CD14-positive monocyte (primary cell): ENCODE measurements at regions not wholly inside any gene's neighbourhood (a gene's known extent, or its start where the extent isn't known, plus 50 kb on each side); places are given as distances from the start of the nearest gene placed in this dataset.

ENCODE experiments used
- DNase-seq, 3 donors: peaks; one replicate each; pipeline ENCODE4 v3.0.0-alpha.2; 2011 to 2022
- H2AFZ ChIP-seq: 2 replicates; pipeline ENCODE4 v1.6.0; 2012; ENCODE audit warnings: mild to moderate bottlenecking, low read depth, low read length, inconsistent platforms; ENCODE audit not compliant: insufficient read depth, poor library complexity, severe bottlenecking
- H3K27ac ChIP-seq, 2 donors: 1 replicate in 1 of 2; 2 replicates in 1 of 2; pipeline ENCODE4 v1.5.1; 2012 to 2013; ENCODE audit warnings: low read length in 2 of 2, control low read depth in 1 of 2, inconsistent platforms in 1 of 2, low read depth in 1 of 2, mild to moderate bottlenecking in 1 of 2
- H3K27me3 ChIP-seq, 2 donors: one replicate each; pipeline versions ENCODE4 v1.6.0 to v1.6.1; 2011 to 2013; ENCODE audit warnings: low read length in 2 of 2; ENCODE audit not compliant: control insufficient read depth in 2 of 2, insufficient read depth in 2 of 2
- H3K36me3 ChIP-seq, 2 donors: replicated peaks in 1 of 2; 1 replicate in 1 of 2; 2 replicates in 1 of 2; pipeline versions ENCODE4 v1.5.1 to v1.6.1; 2012 to 2013; ENCODE audit warnings: low read length in 2 of 2, control low read depth in 1 of 2, inconsistent platforms in 1 of 2, mild to moderate bottlenecking in 1 of 2; ENCODE audit not compliant: insufficient read depth in 2 of 2, control insufficient read depth in 1 of 2
- H3K4me1 ChIP-seq, 2 donors: 1 replicate in 1 of 2; 2 replicates in 1 of 2; pipeline versions ENCODE4 v1.5.1 to v1.6.1; 2012 to 2013; ENCODE audit warnings: low read length in 2 of 2, control low read depth in 1 of 2, inconsistent platforms in 1 of 2, mild to moderate bottlenecking in 1 of 2, moderate library complexity in 1 of 2; ENCODE audit not compliant: insufficient read depth in 2 of 2, control insufficient read depth in 1 of 2
- H3K4me2 ChIP-seq: replicated peaks from 2 replicates; pipeline ENCODE3; 2012; ENCODE audit warnings: low read length, moderate library complexity, mild to moderate bottlenecking; ENCODE audit not compliant: poor library complexity, severe bottlenecking; ENCODE audit errors: extremely low read depth
- H3K4me3 ChIP-seq, 3 experiments: fragments of 200-600 bp in 1 of 3; sonication (generic) in 1 of 3; replicated peaks in 1 of 3; 1 replicate in 2 of 3; 2 replicates in 1 of 3; pipeline ENCODE4 v1.5.1; 2011 to 2013; ENCODE audit warnings: low read length in 3 of 3, mild to moderate bottlenecking in 3 of 3, control low read depth in 2 of 3, low read depth in 2 of 3, inconsistent platforms in 1 of 3, moderate library complexity in 1 of 3
- H3K79me2 ChIP-seq: 2 replicates; pipeline ENCODE4 v1.6.0; 2012; ENCODE audit warnings: mild to moderate bottlenecking, control low read depth, inconsistent platforms, low read length, moderate library complexity; ENCODE audit not compliant: insufficient read depth
- H3K9ac ChIP-seq: 2 replicates; pipeline ENCODE4 v1.6.0; 2017; ENCODE audit warnings: low read length, mild to moderate bottlenecking; ENCODE audit not compliant: insufficient read depth, poor library complexity, severe bottlenecking
- H3K9me3 ChIP-seq, 2 donors: replicated peaks in 1 of 2; 1 replicate in 1 of 2; 2 replicates in 1 of 2; pipeline versions ENCODE4 v1.5.1 to v1.6.1; 2012 to 2013; ENCODE audit warnings: low read length in 2 of 2, control low read depth in 1 of 2; ENCODE audit not compliant: control insufficient read depth in 1 of 2, insufficient read depth in 1 of 2
- H4K20me1 ChIP-seq: 2 replicates; pipeline ENCODE4 v1.6.0; 2012; ENCODE audit warnings: mild to moderate bottlenecking, low read length, control low read depth, moderate library complexity; ENCODE audit not compliant: insufficient read depth
- H3K27ac Mint-ChIP-seq, 7 donors: one replicate each; pipeline ENCODE4 v1.8.0; 2020; ENCODE audit warnings: mild to moderate bottlenecking in 7 of 7, mixed read lengths in 7 of 7, moderate library complexity in 6 of 7, inconsistent platforms in 2 of 7
- H3K27me3 Mint-ChIP-seq, 3 donors: one replicate each; pipeline ENCODE4 v1.8.0; 2021 to 2022; ENCODE audit warnings: low read depth in 3 of 3, mild to moderate bottlenecking in 3 of 3, mixed read lengths in 3 of 3, moderate library complexity in 3 of 3, inconsistent platforms in 1 of 3
- H3K36me3 Mint-ChIP-seq, 2 donors: one replicate each; pipeline ENCODE4 v1.8.0; 2020; ENCODE audit warnings: mixed read lengths in 2 of 2, inconsistent platforms in 1 of 2, mild to moderate bottlenecking in 1 of 2
- H3K4me1 Mint-ChIP-seq: one replicate; pipeline ENCODE4 v1.8.0; 2020; ENCODE audit warnings: mild to moderate bottlenecking, mixed read lengths
- H3K4me3 Mint-ChIP-seq, 2 donors: one replicate each; pipeline ENCODE4 v1.8.0; 2020; ENCODE audit warnings: mild to moderate bottlenecking in 2 of 2, mixed read lengths in 2 of 2, moderate library complexity in 1 of 2
- H3K9me3 Mint-ChIP-seq, 7 donors: one replicate each; pipeline ENCODE4 v1.8.0; 2020 to 2022; ENCODE audit warnings: mixed read lengths in 7 of 7, mild to moderate bottlenecking in 6 of 7, moderate library complexity in 6 of 7, inconsistent platforms in 2 of 7
- CTCF ChIP-seq: fragments of 200-600 bp; IDR thresholded peaks from one replicate; pipeline ENCODE4 v1.8.0; 2022; ENCODE audit warnings: antibody characterized with exemption, mild to moderate bottlenecking
- WGBS: methylation state at CpG from one replicate; pipeline ENCODE4 v1.1.5; 2013; ENCODE audit warnings: missing lambda C conversion rate; ENCODE audit not compliant: insufficient coverage; 5-methylcytosine and 5-hydroxymethylcytosine counted together
- intact Hi-C, 2 donors: fragments of 100-400 bp; cut with micrococcal nuclease; formaldehyde crosslinking; loops; one replicate each; pipeline versions ENCODE4 v1.15.0 to v1.15.1; 2023

DNA sequence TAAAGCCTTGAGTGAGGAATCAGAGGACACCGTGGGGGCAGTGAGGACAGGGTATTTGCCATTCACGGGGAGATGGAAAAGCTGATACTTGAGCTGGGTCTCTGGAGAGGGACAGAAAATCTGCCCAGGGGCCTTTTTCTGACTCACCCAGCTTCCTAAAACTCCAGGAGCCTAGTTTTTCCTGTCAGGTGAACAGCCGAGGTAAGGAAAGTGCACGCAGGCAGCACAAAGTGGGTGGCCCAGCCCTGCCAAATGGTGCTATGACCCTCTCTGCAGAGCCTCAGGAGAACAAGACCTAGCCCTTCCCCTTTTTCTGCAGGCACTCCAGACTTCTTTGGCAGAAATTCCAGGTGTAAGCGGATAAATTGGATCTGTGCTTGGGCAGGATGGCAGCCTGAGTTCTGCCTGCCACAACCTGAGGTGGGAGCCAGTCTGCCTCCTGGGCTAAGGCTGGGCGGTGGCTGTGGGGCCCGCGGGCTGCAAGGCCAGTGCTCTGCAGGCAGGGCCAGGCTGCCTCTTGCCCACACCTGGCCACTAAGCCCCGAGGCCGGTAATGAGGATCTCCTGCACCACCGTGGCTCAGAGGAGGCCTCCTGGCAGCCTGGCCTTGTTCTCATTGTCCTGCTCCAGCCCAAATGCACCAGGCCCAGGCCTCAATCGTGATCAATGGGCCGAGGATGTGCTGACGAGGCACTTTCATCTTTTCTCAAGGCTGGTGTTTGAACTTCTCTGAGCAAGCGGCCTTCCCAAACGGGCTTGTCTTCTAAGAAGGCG, 72.9 kb upstream of the LMO1 start:
- H3K4me1 Mint-ChIP-seq = peaks cover 47% of the 10 kb centered on the region
- Histone ChIP-seq H2AFZ (no peak overlapping the region), H3K27me3 (no peaks in the 10 kb centered on the region), H3K27ac (no peak overlapping the region), H3K4me3 (no peak overlapping the region), H3K4me2 (no peak overlapping the region), H3K9me3 (no peaks in the 10 kb centered on the region), H3K9ac (no peak overlapping the region), H3K36me3 (no peaks in the 10 kb centered on the region), H4K20me1 (no peaks in the 10 kb centered on the region), H3K4me1 (peaks cover 48 to 56% of the 10 kb centered on the region in 2 donors), H3K79me2 (no peaks in the 10 kb centered on the region)
- no peaks in the 10 kb centered on the region for H3K36me3 Mint-ChIP-seq
- no peak for TF ChIP-seq CTCF
- intact Hi-C loops = loop anchor here in 1 of 2 donors (10.0 kb wide), 1 partner anchor 348 kb away; the partner anchor contains the start of genes RPL27A and TRIM66
- WGBS = 90% methylated on average over 11 of the region's 17 CpGs
- DNase-seq = no peak
- peaks cover 0 to 3% (median 3%) of the 10 kb centered on the region in 3 donors for H3K27me3 Mint-ChIP-seq
- H3K9me3 Mint-ChIP-seq = no peaks in the 10 kb centered on the region
- H3K4me3 Mint-ChIP-seq = no peak overlapping the region
- H3K27ac Mint-ChIP-seq = no peak overlapping the region

DNA sequence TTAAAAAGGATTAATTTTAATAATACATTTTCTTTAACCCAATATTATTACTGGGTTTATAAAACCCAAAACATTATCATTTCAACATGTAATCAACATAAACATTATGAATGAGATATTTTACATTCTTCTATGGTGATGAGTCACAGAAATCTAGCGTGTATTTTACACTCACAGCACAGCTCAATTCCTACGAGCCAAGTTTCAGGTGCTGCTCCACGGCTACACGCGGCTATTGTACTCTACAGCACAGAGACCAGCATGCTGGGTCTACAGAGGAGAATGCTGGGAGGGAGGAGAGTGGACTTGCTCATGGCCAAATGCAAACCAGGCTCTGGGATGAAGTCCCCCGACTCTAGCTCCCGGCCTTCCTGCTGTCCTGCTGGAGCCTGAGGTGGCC, 72.0 kb upstream of the LMO1 start:
- peaks cover 0 to 4% (median 3%) of the 10 kb centered on the region in 3 donors for H3K27me3 Mint-ChIP-seq
- intact Hi-C loops = loop anchor here in 1 of 2 donors (10.0 kb wide), 1 partner anchor 349 kb away; the partner anchor contains the start of genes RPL27A and TRIM66
- no peak overlapping the region for H2AFZ ChIP-seq
- H3K27me3 ChIP-seq = no peaks in the 10 kb centered on the region
- H3K4me3 ChIP-seq = no peak overlapping the region
- H3K4me2 ChIP-seq = no peak overlapping the region
- WGBS = 95% methylated on average over 5 of the region's 7 CpGs
- no peaks in the 10 kb centered on the region for H3K36me3 Mint-ChIP-seq
- H3K4me1 Mint-ChIP-seq = peaks cover 44% of the 10 kb centered on the region
- H3K9me3 ChIP-seq = no peaks in the 10 kb centered on the region
- no peak overlapping the region for H3K27ac Mint-ChIP-seq
- no peaks in the 10 kb centered on the region for H3K36me3 ChIP-seq
- DNase-seq = no peak
- peaks cover 42 to 56% of the 10 kb centered on the region in 2 donors for H3K4me1 ChIP-seq
- no peak overlapping the region for H3K4me3 Mint-ChIP-seq
- no peaks in the 10 kb centered on the region for H4K20me1 ChIP-seq
- no peak overlapping the region for H3K9ac ChIP-seq
- no peak overlapping the region for H3K27ac ChIP-seq
- peaks cover 0 to 3% (median 0%) of the 10 kb centered on the region in 7 donors for H3K9me3 Mint-ChIP-seq
- TF ChIP-seq CTCF = no peak
- no peaks in the 10 kb centered on the region for H3K79me2 ChIP-seq
